Neural cell (in vitro differentiated cells): ENCODE measurements at regions not wholly inside any gene's neighbourhood (a gene's known extent, or its start where the extent isn't known, plus 50 kb on each side); places are given as distances from the start of the nearest gene placed in this dataset.

Source experiments
- CTCF ChIP-seq: fragments of 450-650 bp; IDR thresholded peaks from 2 replicates; pipeline ENCODE4 v1.5.1; 2014; ENCODE audit warnings: antibody characterized with exemption, mild to moderate bottlenecking, moderate library complexity; ENCODE audit not compliant: poor library complexity, severe bottlenecking
- EP300 ChIP-seq: fragments of 450-650 bp; conservative IDR thresholded peaks from 2 replicates; pipeline ENCODE4 v1.6.1; 2014; ENCODE audit warnings: antibody characterized with exemption, mild to moderate bottlenecking, moderate library complexity; ENCODE audit not compliant: poor library complexity, severe bottlenecking

DNA sequence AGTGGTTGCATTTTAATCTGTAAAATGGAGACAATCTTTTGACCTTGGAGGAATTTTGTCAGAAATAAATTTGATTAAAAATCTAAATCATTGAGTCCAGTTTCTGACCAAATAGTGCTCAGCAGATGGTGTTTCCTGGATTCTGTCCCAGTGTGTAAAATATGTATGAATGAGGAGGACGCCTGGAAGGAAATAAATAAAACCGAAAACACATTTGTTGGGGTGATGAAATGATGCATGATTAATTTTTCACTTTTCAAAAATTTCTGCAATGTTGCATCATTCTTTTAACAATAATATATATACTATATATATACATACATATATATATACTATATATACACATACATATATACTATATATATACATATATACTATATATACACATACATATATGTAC, 261.1 kb upstream of the TRIB2 start:
- TF ChIP-seq CTCF (no peak), EP300 (no peak)
